Breast epithelium (tissue), 4 donors: ENCODE measurements at regions not wholly inside any gene's neighbourhood (a gene's known extent, or its start where the extent isn't known, plus 50 kb on each side); places are given as distances from the start of the nearest gene placed in this dataset.

Experiments used
- DNase-seq, 2 donors: peaks; one replicate each; pipeline ENCODE4 v3.0.0-alpha.2; 2019; ENCODE audit warnings: low spot score in 2 of 2
- H3K27ac ChIP-seq, 2 donors: fragments of 200-600 bp; sonication (generic) in 1 of 2; one replicate each; pipeline ENCODE4 v1.5.1; 2016 to 2019; ENCODE audit warnings: mild to moderate bottlenecking in 1 of 2
- H3K27me3 ChIP-seq, 2 donors: fragments of 200-600 bp; sonication (generic) in 1 of 2; one replicate each; pipeline versions ENCODE4 v1.5.1 to v1.6.0; 2017 to 2019; ENCODE audit warnings: control low read depth in 1 of 2, mild to moderate bottlenecking in 1 of 2
- H3K36me3 ChIP-seq: fragments of 200-600 bp; one replicate; pipeline ENCODE4 v1.5.1; 2019
- H3K4me1 ChIP-seq, 2 donors: fragments of 200-600 bp; sonication (generic); one replicate each; pipeline ENCODE4 v1.5.1; 2016 to 2019; ENCODE audit warnings: control low read depth in 1 of 2
- H3K4me3 ChIP-seq, 3 donors: fragments of 200-600 bp; sonication (generic); 1 replicate in 2 of 3; 2 replicates in 1 of 3; pipeline ENCODE4 v1.5.1; 2016 to 2019; ENCODE audit warnings: mild to moderate bottlenecking in 3 of 3, moderate library complexity in 2 of 3
- H3K9me3 ChIP-seq, 2 donors: fragments of 200-600 bp; sonication (generic) in 1 of 2; one replicate each; pipeline ENCODE4 v1.5.1; 2016 to 2019; ENCODE audit warnings: control low read depth in 1 of 2
- POLR2A ChIP-seq: fragments of 450-650 bp; IDR thresholded peaks from one replicate; pipeline ENCODE4 v1.6.1; 2016; ENCODE audit warnings: antibody characterized with exemption, mild to moderate bottlenecking, moderate library complexity
- POLR2AphosphoS5 ChIP-seq, 3 donors: sonication (generic); formaldehyde crosslinking; IDR thresholded peaks; one replicate each; pipeline ENCODE4 v1.6.1; 2017; ENCODE audit warnings: antibody characterized with exemption in 3 of 3
- intact Hi-C: fragments of 100-400 bp; cut with DNase I; formaldehyde crosslinking; loops from one replicate; pipeline ENCODE4 v1.15.1; 2023; ENCODE audit warnings: low total_unique reads
- TF ChIP-seq, protein P1 (sequence below), 3 donors: fragments of 450-650 bp; IDR thresholded peaks; one replicate each; pipeline ENCODE4 v1.5.1; 2016 to 2017; ENCODE audit warnings: antibody characterized with exemption in 3 of 3, mild to moderate bottlenecking in 3 of 3, moderate library complexity in 3 of 3

GRCh38 chr4:3818371-3818770 is 52.2 kb downstream of the ADRA2C start:
- peaks cover 0 to 24% of the 10 kb centered on the region in 2 donors for H3K27me3 ChIP-seq
- H3K36me3 ChIP-seq, result no peaks in the 10 kb centered on the region
- TF ChIP-seq, protein P1, sequence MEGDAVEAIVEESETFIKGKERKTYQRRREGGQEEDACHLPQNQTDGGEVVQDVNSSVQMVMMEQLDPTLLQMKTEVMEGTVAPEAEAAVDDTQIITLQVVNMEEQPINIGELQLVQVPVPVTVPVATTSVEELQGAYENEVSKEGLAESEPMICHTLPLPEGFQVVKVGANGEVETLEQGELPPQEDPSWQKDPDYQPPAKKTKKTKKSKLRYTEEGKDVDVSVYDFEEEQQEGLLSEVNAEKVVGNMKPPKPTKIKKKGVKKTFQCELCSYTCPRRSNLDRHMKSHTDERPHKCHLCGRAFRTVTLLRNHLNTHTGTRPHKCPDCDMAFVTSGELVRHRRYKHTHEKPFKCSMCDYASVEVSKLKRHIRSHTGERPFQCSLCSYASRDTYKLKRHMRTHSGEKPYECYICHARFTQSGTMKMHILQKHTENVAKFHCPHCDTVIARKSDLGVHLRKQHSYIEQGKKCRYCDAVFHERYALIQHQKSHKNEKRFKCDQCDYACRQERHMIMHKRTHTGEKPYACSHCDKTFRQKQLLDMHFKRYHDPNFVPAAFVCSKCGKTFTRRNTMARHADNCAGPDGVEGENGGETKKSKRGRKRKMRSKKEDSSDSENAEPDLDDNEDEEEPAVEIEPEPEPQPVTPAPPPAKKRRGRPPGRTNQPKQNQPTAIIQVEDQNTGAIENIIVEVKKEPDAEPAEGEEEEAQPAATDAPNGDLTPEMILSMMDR (IDR thresholded peaks at IDR 0.05), result no peak
- TF ChIP-seq POLR2A, result no peak
- no peak for TF ChIP-seq POLR2AphosphoS5 (IDR thresholded peaks at IDR 0.05)
- H3K4me3 ChIP-seq, result no peak overlapping the region
- DNase-seq, result no peak
- no peaks in the 10 kb centered on the region for H3K9me3 ChIP-seq
- intact Hi-C loops, result no loop called here
- H3K4me1 ChIP-seq, result no peaks in the 10 kb centered on the region
- H3K27ac ChIP-seq, result no peak overlapping the region

DNA sequence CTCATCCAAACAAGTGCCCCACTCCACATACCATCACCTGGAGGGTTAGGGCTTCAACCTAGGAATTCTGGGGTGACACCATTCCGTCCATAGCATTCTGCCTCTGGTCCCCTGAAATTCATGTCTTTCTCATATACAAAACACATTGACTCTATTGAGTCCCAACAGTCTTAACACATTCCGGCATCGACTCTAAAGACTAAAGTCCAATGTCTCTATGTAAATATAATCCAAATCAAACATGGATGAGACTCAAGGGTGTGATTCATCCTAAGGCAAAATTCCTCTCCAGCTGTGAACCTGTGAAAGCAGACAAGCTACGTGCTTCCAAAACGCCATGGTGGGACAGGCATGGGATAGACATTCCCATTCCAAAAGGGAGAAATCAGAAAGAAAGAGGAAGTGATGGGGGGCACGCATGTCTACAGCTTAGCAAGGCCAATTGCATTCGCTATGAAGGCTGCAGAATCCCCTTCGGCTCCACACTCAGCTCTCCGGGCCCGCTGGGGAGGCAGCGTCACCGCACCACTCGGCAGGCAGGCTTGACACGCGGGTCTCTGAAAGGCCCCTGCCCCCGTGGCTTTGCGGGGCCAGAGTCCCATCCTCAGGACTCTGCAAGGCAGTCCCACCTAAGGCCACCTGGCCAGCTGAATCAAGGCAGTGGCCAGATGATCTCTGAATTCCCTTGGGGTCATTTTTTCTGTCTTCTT is 53.2 kb downstream of the ADRA2C start:
- TF ChIP-seq POLR2AphosphoS5 (IDR thresholded peaks at IDR 0.05) (no peak), POLR2A (no peak)
- TF ChIP-seq, protein P1 (IDR thresholded peaks at IDR 0.05), result no peak
- Histone ChIP-seq H3K36me3 (no peaks in the 10 kb centered on the region), H3K4me3 (no peak overlapping the region), H3K27me3 (peaks cover 0 to 29% of the 10 kb centered on the region in 2 donors), H3K9me3 (no peaks in the 10 kb centered on the region), H3K27ac (no peak overlapping the region), H3K4me1 (no peaks in the 10 kb centered on the region)
- DNase-seq, result no peak
- intact Hi-C loops, result no loop called here

DNA sequence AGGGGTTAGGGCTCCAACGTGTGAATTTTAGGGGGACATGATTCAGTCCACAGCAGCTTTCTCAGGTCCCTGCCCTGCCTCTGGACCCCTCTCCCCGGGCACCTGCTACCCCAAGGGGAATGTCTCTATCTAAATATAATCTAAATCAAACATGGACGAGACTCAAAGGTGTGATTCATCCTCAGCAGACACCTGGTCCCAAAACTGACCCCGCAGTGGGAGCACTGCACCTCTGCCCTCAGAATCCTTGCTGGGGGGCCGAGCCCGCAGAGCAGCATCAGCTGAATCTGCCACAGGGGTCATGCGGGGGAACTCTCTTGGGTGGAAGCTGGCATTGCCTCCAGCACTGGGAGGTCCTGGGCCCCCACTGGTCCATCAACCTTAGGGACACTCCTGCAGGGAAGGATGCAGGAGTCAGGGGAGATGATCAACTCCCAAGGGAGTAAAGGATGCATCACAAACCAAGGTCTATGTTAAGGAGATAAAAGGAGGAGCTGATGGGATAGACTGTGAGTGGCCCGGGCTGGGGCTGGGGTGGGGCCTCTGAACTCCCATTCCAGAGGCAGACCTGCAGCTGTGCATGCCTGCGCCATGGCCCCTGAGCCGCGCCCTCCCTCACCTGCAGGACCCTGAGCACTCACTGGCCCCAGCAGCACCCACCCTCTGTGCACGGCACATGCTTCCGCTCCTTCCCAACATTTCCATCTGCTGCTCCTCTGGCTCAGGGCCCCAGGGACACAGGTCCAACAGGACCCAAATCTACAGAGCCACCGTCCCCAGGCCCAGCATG is 54.0 kb downstream of the ADRA2C start:
- Histone ChIP-seq H3K4me1 (no peaks in the 10 kb centered on the region), H3K4me3 (no peak overlapping the region), H3K36me3 (no peaks in the 10 kb centered on the region), H3K27ac (no peak overlapping the region), H3K27me3 (peaks cover 0 to 29% of the 10 kb centered on the region in 2 donors), H3K9me3 (no peaks in the 10 kb centered on the region)
- DNase-seq, result no peak
- TF ChIP-seq, protein P1 (IDR thresholded peaks at IDR 0.05), result no peak
- TF ChIP-seq POLR2A (no peak), POLR2AphosphoS5 (IDR thresholded peaks at IDR 0.05) (no peak)
- intact Hi-C loops, result no loop called here

DNA sequence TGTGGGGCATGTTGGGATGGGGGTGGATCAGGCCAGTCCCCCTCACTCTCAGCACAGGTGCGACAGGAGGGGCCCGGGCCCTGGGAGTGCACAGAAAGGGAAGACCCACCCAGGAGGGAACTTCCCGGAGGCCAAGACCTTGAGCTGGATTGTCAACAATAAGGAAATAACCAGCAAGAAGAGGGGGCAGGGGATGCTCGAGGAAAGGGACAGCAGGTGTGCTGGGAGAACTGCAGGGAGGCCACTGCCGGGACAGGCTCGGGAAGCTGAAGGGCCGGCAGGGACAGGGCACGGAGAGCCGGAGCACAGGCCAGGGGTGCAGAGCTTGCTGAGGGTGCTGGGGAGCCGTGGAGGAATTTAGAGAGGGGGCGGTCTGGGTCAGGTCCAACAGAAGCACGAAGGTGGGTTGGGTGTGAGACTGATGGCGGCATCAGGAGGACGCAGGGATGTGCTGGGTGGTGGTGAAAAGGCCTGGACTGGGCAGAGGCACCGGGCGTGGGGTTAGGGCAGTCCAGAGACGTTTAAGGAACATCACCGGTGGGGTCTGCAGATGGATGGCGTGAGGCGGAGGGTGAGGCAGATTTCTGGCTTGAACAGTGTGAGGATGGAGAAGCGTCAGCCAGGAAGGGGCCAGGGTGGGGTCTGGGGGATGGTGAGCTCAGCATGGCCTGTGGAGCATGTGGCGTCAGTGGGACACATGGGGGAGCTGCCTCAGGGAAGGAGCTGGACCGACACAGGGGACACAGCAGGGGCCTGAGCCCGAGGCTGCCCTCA is 54.8 kb downstream of the ADRA2C start:
- Histone ChIP-seq H3K27me3 (peaks cover 0 to 29% of the 10 kb centered on the region in 2 donors), H3K36me3 (no peaks in the 10 kb centered on the region), H3K27ac (no peak overlapping the region), H3K9me3 (no peaks in the 10 kb centered on the region), H3K4me3 (no peak overlapping the region), H3K4me1 (no peaks in the 10 kb centered on the region)
- DNase-seq, result no peak
- TF ChIP-seq, protein P1 (IDR thresholded peaks at IDR 0.05), result no peak
- TF ChIP-seq POLR2AphosphoS5 (IDR thresholded peaks at IDR 0.05), result no peak
- TF ChIP-seq POLR2A, result no peak
- intact Hi-C loops, result no loop called here
